B cell (primary cell): ENCODE measurements at regions not wholly inside any gene's neighbourhood (a gene's known extent, or its start where the extent isn't known, plus 50 kb on each side); places are given as distances from the start of the nearest gene placed in this dataset.

Source experiments
- ATAC-seq: fragments of 200-7000 bp; cut with Tn5 transposase; one replicate; pipeline ENCODE4 v1.10.0; 2021; ENCODE audit warnings: low read depth, mild to moderate bottlenecking, moderate number of reproducible peaks, moderate library complexity
- CTCF ChIA-PET: fragments of 350-600 bp; sonication (Branson Sonifier 250); formaldehyde crosslinking; loops from one replicate; lab custom pipeline; 2021; ENCODE audit warnings: antibody characterized with exemption, inconsistent platforms; lab: Charles Lee
- POLR2A ChIA-PET: fragments of 350-600 bp; sonication (Branson Sonifier 250); formaldehyde crosslinking; loops from one replicate; lab custom pipeline; 2021; ENCODE audit warnings: antibody characterized with exemption; lab: Charles Lee
- DNase-seq: peaks from one replicate; pipeline ENCODE4 v3.0.0; 2013
- H2AFZ ChIP-seq: 2 replicates; pipeline ENCODE4 v1.6.1; 2012; ENCODE audit warnings: mild to moderate bottlenecking, low read depth, low read length; ENCODE audit not compliant: insufficient read depth, poor library complexity, severe bottlenecking
- H3K27ac ChIP-seq, 2 donors: 1 replicate in 1 of 2; 2 replicates in 1 of 2; pipeline ENCODE4 v1.5.1; 2012 to 2013; ENCODE audit warnings: low read length in 2 of 2, mild to moderate bottlenecking in 2 of 2, moderate library complexity in 1 of 2
- H3K27me3 ChIP-seq, 4 experiments: fragments of 200-600 bp in 1 of 4; sonication (generic) in 1 of 4; replicated peaks in 1 of 4; 1 replicate in 2 of 4; 2 replicates in 2 of 4; pipeline versions ENCODE4 v1.6.1 to v1.7.0; 2013 to 2016; ENCODE audit warnings: low read length in 3 of 4, mild to moderate bottlenecking in 2 of 4, mixed read lengths in 1 of 4, moderate library complexity in 1 of 4; ENCODE audit not compliant: insufficient read depth in 4 of 4, control insufficient read depth in 3 of 4; ENCODE audit errors: control extremely low read depth in 1 of 4
- H3K36me3 ChIP-seq, 2 experiments: replicated peaks in 1 of 2; 1 replicate in 1 of 2; 2 replicates in 1 of 2; pipeline versions ENCODE4 v1.6.1 to v1.7.1; 2013; ENCODE audit warnings: low read length in 1 of 2; ENCODE audit not compliant: insufficient read depth in 2 of 2, control insufficient read depth in 1 of 2; ENCODE audit errors: control extremely low read depth in 1 of 2, extremely low read depth in 1 of 2
- H3K4me1 ChIP-seq, 2 donors: fragments of 200-600 bp in 1 of 2; sonication (generic) in 1 of 2; 1 replicate in 1 of 2; 2 replicates in 1 of 2; pipeline versions ENCODE4 v1.5.1 to v1.6.1; 2013 to 2017; ENCODE audit warnings: low read length in 2 of 2; ENCODE audit not compliant: control insufficient read depth in 2 of 2, insufficient read depth in 2 of 2
- H3K4me2 ChIP-seq: replicated peaks from 2 replicates; pipeline ENCODE3; 2012; ENCODE audit warnings: mild to moderate bottlenecking, low read depth, low read length; ENCODE audit not compliant: poor library complexity, severe bottlenecking
- H3K4me3 ChIP-seq, 5 experiments: fragments of 200-600 bp in 1 of 5; sonication (generic) in 1 of 5; 1 replicate in 3 of 5; 2 replicates in 2 of 5; pipeline versions ENCODE4 v1.5.1 to v1.7.0; 2011 to 2016; ENCODE audit warnings: low read length in 4 of 5, mild to moderate bottlenecking in 4 of 5, low read depth in 2 of 5, control low read depth in 1 of 5, moderate library complexity in 1 of 5; ENCODE audit not compliant: insufficient read depth in 1 of 5; ENCODE audit errors: control extremely low read depth in 1 of 5, extremely low read depth in 1 of 5
- H3K79me2 ChIP-seq: fragments of 200-600 bp; sonication (generic); one replicate; pipeline ENCODE4 v1.6.0; 2016; ENCODE audit warnings: low read length; ENCODE audit not compliant: control insufficient read depth, insufficient read depth
- H3K9ac ChIP-seq: fragments of 200-600 bp; sonication (generic); 2 replicates; pipeline ENCODE4 v1.6.1; 2017; ENCODE audit warnings: mild to moderate bottlenecking, low read length, moderate library complexity
- H3K9me3 ChIP-seq, 3 donors: one replicate each; pipeline versions ENCODE4 v1.6.1 to v1.7.1; 2013; ENCODE audit warnings: low read length in 2 of 3; ENCODE audit not compliant: control insufficient read depth in 2 of 3, insufficient read depth in 1 of 3; ENCODE audit errors: control extremely low read depth in 1 of 3
- H4K20me1 ChIP-seq: 2 replicates; pipeline ENCODE4 v1.6.0; 2012; ENCODE audit warnings: mild to moderate bottlenecking, low read length; ENCODE audit not compliant: insufficient read depth, control insufficient read depth, poor library complexity, severe bottlenecking
- H3K27ac Mint-ChIP-seq: one replicate; pipeline ENCODE4 v1.8.0; 2021; ENCODE audit warnings: mixed read lengths
- H3K27me3 Mint-ChIP-seq: one replicate; pipeline ENCODE4 v1.8.0; 2021; ENCODE audit warnings: mixed read lengths
- H3K4me1 Mint-ChIP-seq: one replicate; pipeline ENCODE4 v1.8.0; 2021; ENCODE audit warnings: mixed read lengths
- H3K4me3 Mint-ChIP-seq: one replicate; pipeline ENCODE4 v1.8.0; 2021; ENCODE audit warnings: mixed read lengths
- H3K9me3 Mint-ChIP-seq: one replicate; pipeline ENCODE4 v1.8.0; 2022; ENCODE audit warnings: mixed read lengths; ENCODE audit not compliant: insufficient read depth
- EZH2 ChIP-seq: IDR thresholded peaks from 2 replicates; pipeline ENCODE4 v1.6.1; 2012; ENCODE audit warnings: borderline replicate concordance, low read depth, mild to moderate bottlenecking, moderate library complexity, low read length; ENCODE audit not compliant: insufficient read depth, poor library complexity, severe bottlenecking
- WGBS: methylation state at CpG from one replicate; pipeline ENCODE4 v1.1.5; 2013; ENCODE audit warnings: missing lambda C conversion rate; ENCODE audit not compliant: insufficient coverage; 5-methylcytosine and 5-hydroxymethylcytosine counted together
- intact Hi-C: fragments of 100-400 bp; cut with micrococcal nuclease; formaldehyde crosslinking; loops from one replicate; pipeline ENCODE4 v1.10.0; 2022
- TF ChIP-seq, protein P1 (sequence below): fragments of 200-600 bp; IDR thresholded peaks from one replicate; pipeline ENCODE4 v1.8.0; 2022; ENCODE audit warnings: antibody characterized with exemption, mild to moderate bottlenecking

DNA sequence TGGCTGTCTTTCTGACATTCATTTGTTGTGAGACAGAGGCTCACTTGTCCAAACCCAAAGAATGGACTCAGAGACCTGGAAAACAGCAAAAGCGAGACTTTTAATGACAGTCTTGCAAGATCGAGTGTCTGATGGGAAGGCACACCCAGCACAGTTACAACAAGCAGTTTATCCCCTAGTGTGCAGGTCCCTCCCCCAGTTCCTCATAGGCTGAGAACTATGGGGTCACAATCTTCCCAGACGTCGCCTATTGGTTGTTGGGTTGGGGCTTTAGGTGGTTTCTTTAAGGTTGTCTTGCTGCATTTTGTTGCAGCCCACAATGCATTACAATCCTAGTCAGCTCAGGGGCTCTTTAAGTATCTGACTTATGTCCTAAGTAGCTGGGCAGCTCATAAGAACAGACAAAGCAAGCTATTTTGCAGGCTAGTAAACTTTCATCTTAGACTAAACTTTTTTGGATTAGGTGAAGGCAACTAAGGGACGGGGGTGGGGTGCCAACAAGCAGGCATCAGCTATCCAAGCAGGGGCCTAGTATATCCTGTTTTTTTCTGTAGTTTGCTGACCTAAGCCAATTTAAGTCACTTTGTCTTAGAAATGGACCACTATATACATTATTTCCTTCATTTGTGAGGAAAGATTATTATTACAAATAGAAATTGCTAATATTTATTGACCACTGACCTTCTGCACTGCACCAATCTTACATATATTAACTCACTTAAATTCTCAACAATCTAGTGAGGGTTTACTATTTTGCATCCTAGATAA, 151.8 kb downstream of the SETD4 start:
- Histone ChIP-seq H3K79me2 (no peaks in the 10 kb centered on the region), H3K4me3 (no peak overlapping the region), H4K20me1 (no peaks in the 10 kb centered on the region), H3K27ac (no peak overlapping the region), H3K9ac (no peak overlapping the region), H2AFZ (no peak overlapping the region), H3K4me2 (no peak overlapping the region), H3K27me3 (peaks cover 0 to 4% (median 0%) of the 10 kb centered on the region in 4 experiments), H3K4me1 (no peaks in the 10 kb centered on the region), H3K9me3 (no peaks in the 10 kb centered on the region), H3K36me3 (no peaks in the 10 kb centered on the region)
- Mint-ChIP-seq H3K27ac (no peak overlapping the region), H3K4me3 (no peak overlapping the region), H3K27me3 (peaks cover 26% of the 10 kb centered on the region), H3K9me3 (no peaks in the 10 kb centered on the region), H3K4me1 (no peaks in the 10 kb centered on the region)
- 100% methylated on average over 2 of the region's 5 CpGs for WGBS
- TF ChIP-seq, protein P1, sequence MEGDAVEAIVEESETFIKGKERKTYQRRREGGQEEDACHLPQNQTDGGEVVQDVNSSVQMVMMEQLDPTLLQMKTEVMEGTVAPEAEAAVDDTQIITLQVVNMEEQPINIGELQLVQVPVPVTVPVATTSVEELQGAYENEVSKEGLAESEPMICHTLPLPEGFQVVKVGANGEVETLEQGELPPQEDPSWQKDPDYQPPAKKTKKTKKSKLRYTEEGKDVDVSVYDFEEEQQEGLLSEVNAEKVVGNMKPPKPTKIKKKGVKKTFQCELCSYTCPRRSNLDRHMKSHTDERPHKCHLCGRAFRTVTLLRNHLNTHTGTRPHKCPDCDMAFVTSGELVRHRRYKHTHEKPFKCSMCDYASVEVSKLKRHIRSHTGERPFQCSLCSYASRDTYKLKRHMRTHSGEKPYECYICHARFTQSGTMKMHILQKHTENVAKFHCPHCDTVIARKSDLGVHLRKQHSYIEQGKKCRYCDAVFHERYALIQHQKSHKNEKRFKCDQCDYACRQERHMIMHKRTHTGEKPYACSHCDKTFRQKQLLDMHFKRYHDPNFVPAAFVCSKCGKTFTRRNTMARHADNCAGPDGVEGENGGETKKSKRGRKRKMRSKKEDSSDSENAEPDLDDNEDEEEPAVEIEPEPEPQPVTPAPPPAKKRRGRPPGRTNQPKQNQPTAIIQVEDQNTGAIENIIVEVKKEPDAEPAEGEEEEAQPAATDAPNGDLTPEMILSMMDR = no peak
- no peak for TF ChIP-seq EZH2
- no peak for DNase-seq
- CTCF ChIA-PET = no interaction called here
- intact Hi-C loops = no loop called here
- POLR2A ChIA-PET = no interaction called here
- no peak for ATAC-seq

DNA sequence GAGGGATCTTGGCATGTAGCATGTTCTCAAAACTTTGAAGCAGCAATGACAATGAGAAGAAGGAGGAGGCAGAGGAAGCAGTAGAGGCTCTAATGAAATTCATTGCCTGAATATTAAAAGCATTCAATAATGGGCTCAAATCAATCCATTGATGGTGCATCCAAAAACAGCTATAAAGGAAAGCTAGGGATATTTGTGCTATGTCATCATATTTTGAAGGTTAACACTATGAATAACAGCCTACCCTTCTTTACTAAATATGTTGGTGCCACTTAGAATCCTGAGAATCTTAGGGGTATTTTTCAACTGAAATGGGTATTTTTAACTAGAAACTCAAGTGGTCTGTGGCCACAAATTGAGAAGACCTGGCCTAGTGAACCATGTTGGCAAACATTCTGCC, 153.7 kb downstream of the SETD4 start:
- TF ChIP-seq, protein P1 = no peak
- no peak for TF ChIP-seq EZH2
- H3K4me1 Mint-ChIP-seq = no peaks in the 10 kb centered on the region
- POLR2A ChIA-PET = interaction anchor here (0.6 kb wide), 1 partner anchor 17 kb away, joined by 6 read pairs; no protein-coding TSS in a partner anchor

More for the DNA sequence above, 153.7 kb downstream of the SETD4 start:
- H3K36me3 ChIP-seq = no peaks in the 10 kb centered on the region
- intact Hi-C loops = no loop called here
- Mint-ChIP-seq H3K9me3 (no peaks in the 10 kb centered on the region), H3K27ac (no peak overlapping the region), H3K4me3 (no peak overlapping the region), H3K27me3 (peaks cover 24% of the 10 kb centered on the region)
- no peaks in the 10 kb centered on the region for H4K20me1 ChIP-seq
- no peak overlapping the region for H3K4me2 ChIP-seq
- no peak overlapping the region for H3K27ac ChIP-seq
- H3K4me3 ChIP-seq = no peak overlapping the region
- H3K79me2 ChIP-seq = no peaks in the 10 kb centered on the region
- no peak overlapping the region for H2AFZ ChIP-seq
- H3K9me3 ChIP-seq = no peaks in the 10 kb centered on the region
- CTCF ChIA-PET = no interaction called here
- no peaks in the 10 kb centered on the region for H3K4me1 ChIP-seq
- no peaks in the 10 kb centered on the region for H3K27me3 ChIP-seq
- no peak for DNase-seq
- no peak overlapping the region for H3K9ac ChIP-seq
- no peak for ATAC-seq
